NCI-H526 (cell line): ENCODE measurements at regions not wholly inside any gene's neighbourhood (a gene's known extent, or its start where the extent isn't known, plus 50 kb on each side); places are given as distances from the start of the nearest gene placed in this dataset.
A peak's percentile ranks its signal among the peaks of the same experiment; 100 is the strongest.

Source experiments
- DNase-seq, 2 experiments: peaks; one replicate each; lab custom pipeline; 2025; lab: John Stamatoyannopoulos, UW

DNA sequence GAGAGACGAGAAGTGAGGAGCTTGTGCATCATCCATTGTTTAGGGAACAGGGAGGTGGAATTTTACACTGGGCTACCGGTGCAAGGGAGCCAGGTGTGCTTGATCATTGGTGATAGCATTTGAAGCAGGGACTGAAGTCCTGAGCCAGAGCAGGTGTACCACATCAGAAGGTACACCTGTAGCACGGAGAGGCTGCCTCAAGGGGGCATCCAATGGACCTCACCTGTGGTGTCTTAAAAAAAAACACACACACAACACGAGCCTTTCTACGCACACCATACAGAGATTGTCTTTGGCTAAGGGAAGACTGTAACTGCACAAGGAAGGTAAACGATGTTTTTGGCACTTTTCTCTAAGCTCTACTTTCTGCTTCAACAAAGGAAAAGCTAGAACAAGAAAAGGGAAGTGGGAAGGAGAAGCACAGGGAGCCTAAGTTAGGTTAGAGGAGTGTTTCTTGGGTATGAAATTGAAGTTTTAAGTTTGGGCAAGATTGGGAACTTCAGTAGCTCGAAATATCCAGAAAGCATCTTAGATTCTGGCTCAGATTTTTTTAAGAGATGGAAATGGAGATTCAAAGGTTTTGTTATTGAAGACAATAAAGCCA, 334.3 kb upstream of the FBXO33 start:
- peak in 1 of 2 experiments; percentile 5 for DNase-seq

DNA sequence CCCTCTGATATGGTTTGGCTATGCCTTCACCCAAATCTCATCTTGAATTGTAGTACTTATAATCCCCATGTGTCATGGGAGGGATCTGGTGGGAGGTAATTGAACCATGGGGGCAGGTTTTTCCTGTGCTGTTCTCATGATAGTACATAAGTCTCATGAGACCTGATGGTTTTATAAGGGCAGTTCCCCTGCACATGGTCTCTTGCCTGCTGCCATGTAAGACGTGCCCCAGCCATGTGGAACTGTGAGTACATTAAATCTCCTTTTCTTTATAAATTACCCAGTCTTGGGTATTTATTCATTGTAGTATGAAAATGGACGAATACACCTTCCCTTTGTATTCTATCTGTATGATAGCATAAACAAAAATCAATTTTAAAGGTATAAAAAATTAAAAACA, 333.4 kb upstream of the FBXO33 start:
- DNase-seq, result no peak

DNA sequence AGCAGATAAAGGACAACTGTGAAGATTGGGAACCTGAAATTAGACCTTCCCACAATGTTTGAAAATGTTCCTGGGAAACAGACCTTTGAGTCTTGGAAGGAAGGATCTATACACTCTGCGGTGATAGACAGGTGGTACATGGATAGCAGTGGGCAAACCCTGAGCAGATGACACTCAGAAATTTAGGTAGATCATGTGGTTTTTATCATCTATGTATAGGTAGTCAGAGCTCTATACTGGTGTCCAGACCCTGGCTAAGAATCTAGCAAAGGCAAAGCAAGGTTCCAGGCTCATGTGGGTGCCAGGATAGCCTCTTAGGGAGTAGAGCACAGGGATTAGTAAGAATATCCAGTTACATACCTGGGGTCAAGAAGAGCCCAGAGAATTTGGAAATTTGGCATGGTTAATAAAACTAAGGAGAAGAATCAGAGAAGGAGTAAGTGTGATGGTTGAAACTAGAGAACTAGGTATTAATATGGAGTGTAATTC, 331.2 kb upstream of the FBXO33 start:
- no peak for DNase-seq

DNA sequence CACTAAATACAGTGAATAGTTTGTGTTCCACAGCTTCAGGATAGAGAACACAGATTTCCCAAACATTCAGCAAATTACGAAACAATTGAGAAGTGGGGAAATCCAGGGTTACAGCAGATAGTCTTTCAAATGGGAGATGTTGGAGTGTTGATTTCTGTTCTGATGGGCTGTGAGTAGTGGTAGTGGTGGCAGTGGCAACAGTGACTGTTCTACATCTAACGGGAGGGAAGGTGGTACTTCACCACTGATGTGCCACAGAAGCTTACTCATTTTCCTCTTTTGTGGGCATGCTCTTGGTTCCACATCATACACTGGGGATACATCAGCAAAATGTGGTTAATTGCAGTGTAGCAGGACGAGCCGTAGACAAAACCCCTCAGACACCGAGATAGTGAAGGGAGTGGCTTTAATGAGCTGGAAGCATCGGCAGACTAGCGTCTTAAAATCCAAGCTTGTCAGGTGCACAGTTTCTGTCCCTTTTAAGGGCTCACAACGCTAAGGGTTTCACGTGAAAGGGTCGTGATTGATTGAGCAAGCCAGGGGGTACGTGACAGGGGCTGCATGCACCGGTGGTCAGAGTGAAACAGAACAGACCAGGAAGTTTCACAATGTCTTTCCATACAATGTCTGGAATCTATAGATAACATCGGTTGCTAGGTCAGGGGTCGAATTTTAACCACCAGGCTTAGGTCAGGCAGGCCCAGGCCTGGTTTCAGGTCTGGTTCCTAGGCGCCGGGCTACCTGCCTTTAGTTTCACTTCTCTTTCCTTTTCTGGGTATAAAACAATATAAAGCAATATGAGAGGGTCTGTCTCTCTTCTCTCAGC, 330.6 kb upstream of the FBXO33 start:
- no peak for DNase-seq

DNA sequence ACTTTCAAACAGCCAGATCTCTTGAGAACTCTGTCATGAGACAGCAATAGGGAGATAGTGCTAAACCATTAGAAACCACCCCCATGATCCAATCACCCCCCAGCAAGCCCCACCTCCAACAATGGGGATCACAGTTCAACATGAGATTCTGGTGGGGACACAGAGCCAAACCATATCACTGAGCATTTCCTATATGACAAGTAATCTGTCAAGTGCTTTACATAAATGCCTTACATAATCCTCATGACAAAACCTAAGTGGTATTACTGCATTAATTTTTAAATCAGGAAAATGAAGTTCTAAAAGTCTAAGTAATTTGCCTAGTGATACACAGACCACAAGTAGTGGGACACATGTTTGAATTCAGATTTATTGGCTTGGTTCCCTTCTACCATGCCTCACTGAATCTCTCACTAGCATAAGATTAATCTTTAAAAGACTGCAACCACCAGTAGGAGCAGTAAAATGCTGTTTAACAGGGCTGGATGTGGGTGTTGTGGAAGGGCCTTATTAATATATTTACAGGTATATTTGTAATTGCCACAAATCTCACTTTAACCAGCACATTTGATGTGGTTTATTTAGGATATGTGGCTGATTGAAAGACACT, 323.1 kb upstream of the FBXO33 start:
- DNase-seq, result no peak

- no peak for DNase-seq
These were observed 308.2 kb upstream of the FBXO33 start for GRCh38 chr14:39740454-39740853.

GRCh38 chr14:39739796-39740195, 307.6 kb upstream of the FBXO33 start:
- DNase-seq, result no peak

DNA sequence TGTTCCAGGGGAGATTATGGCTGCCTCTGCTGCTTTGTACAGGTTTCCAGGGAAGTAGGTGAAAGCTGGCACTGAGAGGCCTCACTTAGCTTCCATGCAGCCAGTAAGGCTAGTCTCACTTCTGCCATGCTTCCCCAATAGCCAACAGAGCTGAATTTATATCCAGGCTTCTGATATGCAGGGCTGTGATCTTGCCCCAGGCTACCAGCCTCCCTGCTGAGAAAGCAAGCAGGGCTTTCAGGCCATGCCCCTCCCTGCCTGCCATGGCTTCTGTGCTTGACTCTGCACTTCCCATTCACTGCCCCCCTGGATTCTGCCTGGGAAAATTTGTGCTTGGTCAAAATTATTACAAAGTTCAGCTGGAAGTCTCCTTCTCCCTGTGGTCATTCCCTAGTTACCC, 302.1 kb upstream of the FBXO33 start:
- DNase-seq, result no peak

DNA sequence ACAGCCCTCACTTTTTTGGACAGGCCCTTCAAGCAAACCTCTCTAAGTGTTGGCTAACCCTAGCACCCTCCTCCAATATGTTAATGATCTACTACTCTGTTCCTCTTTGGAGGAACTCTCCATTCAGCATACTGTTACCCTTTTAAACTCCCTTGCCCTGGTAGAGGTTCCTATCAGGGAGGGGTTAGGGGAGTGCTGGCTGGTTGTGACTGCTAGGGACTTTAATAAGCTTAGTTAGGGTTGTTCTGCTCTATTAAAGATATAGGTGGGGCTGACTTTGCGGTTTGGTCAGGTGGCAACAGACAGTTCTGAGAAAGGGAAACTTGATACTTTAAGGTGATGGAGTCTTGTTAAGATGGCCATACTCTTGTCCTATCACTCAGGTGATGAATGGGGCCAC, 301.5 kb upstream of the FBXO33 start:
- DNase-seq, result no peak

GRCh38 chr14:39731912-39732311, 299.7 kb upstream of the FBXO33 start:
- peak in 1 of 2 experiments; percentile 12 for DNase-seq

- DNase-seq, result no peak
These were observed 294.3 kb upstream of the FBXO33 start for GRCh38 chr14:39726563-39726962.

- no peak for DNase-seq
These were observed 290.5 kb upstream of the FBXO33 start for GRCh38 chr14:39722547-39723273.

DNA sequence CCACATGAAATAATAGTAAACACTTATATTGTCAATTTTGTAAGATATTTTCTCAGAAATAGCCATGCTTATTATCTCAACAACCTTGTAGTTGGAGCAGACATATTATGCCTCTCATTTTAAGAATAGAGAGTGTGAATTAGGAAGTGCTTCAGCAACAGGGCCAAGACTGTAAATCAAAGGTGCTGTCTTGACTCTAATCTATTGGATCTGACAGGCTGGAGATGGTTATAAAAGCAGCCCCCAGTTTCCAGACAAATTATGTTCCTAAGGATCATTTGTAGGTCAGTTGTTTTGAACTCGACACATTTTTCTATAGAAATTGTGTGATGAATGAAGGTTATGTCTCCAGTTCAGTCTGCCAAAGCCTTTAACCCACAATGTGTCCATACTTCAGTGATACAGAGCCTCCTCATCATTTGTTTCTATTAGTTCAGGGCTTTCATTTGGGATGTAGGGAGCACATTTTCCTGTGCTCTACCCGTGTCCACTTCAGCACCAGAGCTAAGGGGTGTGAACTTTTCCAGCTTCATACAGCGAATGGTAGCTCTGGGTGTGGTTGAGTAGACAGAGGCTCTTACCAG, 284.8 kb upstream of the FBXO33 start:
- no peak for DNase-seq

DNA sequence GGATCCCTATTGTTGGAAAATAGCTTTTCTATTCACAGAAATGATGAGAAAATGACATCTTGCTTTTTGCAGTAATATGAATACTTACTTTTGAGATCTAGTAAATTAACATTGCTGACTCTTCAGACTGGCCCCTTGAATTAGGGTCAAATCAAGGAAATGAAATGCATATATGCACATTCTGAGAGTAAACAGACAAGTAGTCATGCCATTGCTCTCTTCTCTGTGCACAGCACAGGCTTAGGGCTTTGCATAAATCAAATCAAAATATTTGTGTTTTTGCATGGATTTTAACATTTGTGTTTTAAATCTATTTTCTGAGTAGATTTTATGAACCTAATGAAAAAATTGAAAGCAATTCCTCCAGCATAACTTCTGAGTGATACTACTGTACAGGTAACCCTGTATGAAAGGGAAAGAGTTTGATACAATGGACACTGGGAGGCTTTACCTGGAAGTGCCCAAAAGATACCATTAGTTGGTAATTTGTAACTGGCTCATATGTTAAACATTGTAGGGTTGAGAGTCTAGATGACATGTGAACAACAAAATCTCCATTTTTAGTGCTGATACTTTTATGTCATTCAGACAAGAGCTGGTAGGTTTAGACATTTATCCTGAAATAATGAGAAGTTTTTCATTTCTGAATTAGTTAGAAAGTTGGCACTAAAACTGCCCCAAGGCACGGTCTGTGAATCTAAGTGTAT, 280.2 kb upstream of the FBXO33 start:
- no peak for DNase-seq

DNA sequence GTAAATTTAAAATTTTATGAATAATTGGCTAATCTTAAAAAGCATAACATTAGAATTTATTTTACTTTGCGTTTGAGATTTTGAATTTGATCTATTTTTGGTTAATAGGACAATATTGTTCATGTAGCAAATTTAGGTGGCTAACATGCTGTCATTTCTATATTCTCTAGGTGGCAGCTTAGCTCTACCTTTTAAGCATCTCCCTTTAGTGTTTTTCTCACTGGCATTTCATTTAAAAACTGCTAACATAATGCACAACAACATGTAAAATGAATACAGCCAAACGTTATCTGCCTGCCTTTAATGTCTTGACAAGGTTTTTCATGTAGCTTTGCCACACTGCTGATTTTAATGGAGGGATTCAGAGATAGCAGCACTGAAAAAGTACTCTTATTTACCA, 272.4 kb upstream of the FBXO33 start:
- DNase-seq, result no peak

DNA sequence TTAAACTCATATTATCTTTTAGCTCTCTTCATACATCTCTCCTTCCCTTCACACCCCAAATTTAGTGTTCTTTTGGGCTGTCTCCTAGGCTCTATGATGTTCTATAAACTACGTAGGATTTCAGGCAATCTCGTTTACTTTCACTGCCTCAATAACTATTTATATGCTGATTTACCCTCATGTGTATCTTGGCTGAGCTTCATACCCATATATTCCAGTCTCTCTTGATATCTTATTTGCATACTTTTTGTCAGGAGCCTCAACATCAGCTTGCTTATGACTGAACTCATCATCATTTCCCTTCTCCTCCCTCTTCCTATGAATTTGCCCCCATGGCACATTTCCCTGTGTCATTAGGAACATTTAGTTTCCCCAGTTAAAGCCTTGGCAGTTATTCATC, 262.1 kb upstream of the FBXO33 start:
- DNase-seq, result no peak

GRCh38 chr14:39683691-39684260, 251.5 kb upstream of the FBXO33 start:
- DNase-seq, result no peak

GRCh38 chr14:39682582-39682981, 250.3 kb upstream of the FBXO33 start:
- no peak for DNase-seq

- no peak for DNase-seq
These were observed 249.7 kb upstream of the FBXO33 start for GRCh38 chr14:39681782-39682399.

- no peak for DNase-seq
These were observed 248.5 kb upstream of the FBXO33 start for GRCh38 chr14:39680777-39681176.

DNA sequence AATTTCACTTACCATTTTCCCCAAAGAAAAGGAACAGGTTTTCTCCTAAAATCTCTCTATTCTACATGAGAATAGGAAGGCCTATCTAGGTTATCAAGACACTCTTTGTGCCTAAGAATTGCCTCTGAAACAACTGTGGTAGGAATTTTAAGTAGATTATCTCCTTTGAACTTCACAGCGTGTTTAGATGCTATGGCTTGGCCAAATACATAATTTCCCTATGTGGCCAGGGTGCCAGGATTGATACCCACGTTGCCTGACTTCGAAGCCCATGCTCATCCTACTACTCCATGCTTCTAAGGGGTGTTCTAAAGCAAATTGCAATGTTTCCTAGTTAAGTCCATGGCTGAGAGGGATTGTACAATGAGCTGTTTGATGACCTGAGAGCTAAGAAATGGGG, 241.5 kb upstream of the FBXO33 start:
- no peak for DNase-seq
